Activated naive CD4-positive, alpha-beta T cell treated with anti-CD3 and anti-CD28 coated beads, Interleukin-2, amount 50 U/mL, for 72 hours (primary cell): ENCODE measurements at regions not wholly inside any gene's neighbourhood (a gene's known extent, or its start where the extent isn't known, plus 50 kb on each side); places are given as distances from the start of the nearest gene placed in this dataset.

Experiments
- ATAC-seq, 2 donors: fragments of 150-1000 bp; cut with Tn5 transposase; 2 replicates each; pipeline ENCODE4 v1.10.0; 2021; ENCODE audit warnings: mild to moderate bottlenecking in 2 of 2, moderate library complexity in 2 of 2
- DNase-seq, 2 donors: peaks; one replicate each; pipeline ENCODE4 v3.0.0; 2021 to 2022; ENCODE audit warnings: low spot score in 2 of 2
- H3K27ac Mint-ChIP-seq, 2 donors: one replicate each; pipeline ENCODE4 v1.8.0; 2022; ENCODE audit warnings: mild to moderate bottlenecking in 2 of 2, mixed read lengths in 2 of 2
- H3K36me3 Mint-ChIP-seq, 2 donors: one replicate each; pipeline ENCODE4 v1.8.0; 2022; ENCODE audit warnings: mixed read lengths in 2 of 2
- H3K9me3 Mint-ChIP-seq, 2 donors: one replicate each; pipeline ENCODE4 v1.8.0; 2022; ENCODE audit warnings: mixed read lengths in 2 of 2

- Mint-ChIP-seq H3K9me3 (peaks cover 10% of the 10 kb centered on the region in 2 donors), H3K36me3 (peaks cover 0 to 4% of the 10 kb centered on the region in 2 donors), H3K27ac (no peak overlapping the region)
- no peak for DNase-seq
- no peak for ATAC-seq
Measured at GRCh38 chr1:29469457-29469856, 233.1 kb downstream of the PTPRU start.

- Mint-ChIP-seq H3K27ac (no peak overlapping the region), H3K9me3 (peaks cover 10% of the 10 kb centered on the region in 2 donors), H3K36me3 (peaks cover 0 to 4% of the 10 kb centered on the region in 2 donors)
- DNase-seq (no peak), ATAC-seq (no peak)
Measured at GRCh38 chr1:29467989-29468900, 231.9 kb downstream of the PTPRU start.

- Mint-ChIP-seq H3K36me3 (peaks cover 0 to 4% of the 10 kb centered on the region in 2 donors), H3K27ac (no peak overlapping the region), H3K9me3 (peaks cover 10% of the 10 kb centered on the region in 2 donors)
- DNase-seq, result no peak
- ATAC-seq, result no peak
Measured at GRCh38 chr1:29466258-29466657, 229.9 kb downstream of the PTPRU start.

GRCh38 chr1:29465755-29466154 lies 229.4 kb downstream of the PTPRU start:
- no peak for ATAC-seq
- H3K9me3 Mint-ChIP-seq, result peaks cover 10% of the 10 kb centered on the region in 2 donors
- no peak overlapping the region for H3K27ac Mint-ChIP-seq

GRCh38 chr1:29462096-29462495 lies 225.8 kb downstream of the PTPRU start:
- ATAC-seq (no peak), DNase-seq (no peak)
- H3K9me3 Mint-ChIP-seq, result peaks cover 10% of the 10 kb centered on the region in 2 donors
- H3K27ac Mint-ChIP-seq, result no peak overlapping the region
- peaks cover 0 to 4% of the 10 kb centered on the region in 2 donors for H3K36me3 Mint-ChIP-seq

More at GRCh38 chr1:29465755-29466154, 229.4 kb downstream of the PTPRU start:
- DNase-seq, result no peak
- H3K36me3 Mint-ChIP-seq, result peaks cover 0 to 4% of the 10 kb centered on the region in 2 donors

GRCh38 chr1:29461115-29461739 lies 224.9 kb downstream of the PTPRU start:
- Mint-ChIP-seq H3K9me3 (peaks cover 4 to 5% of the 10 kb centered on the region in 2 donors), H3K36me3 (peaks cover 0 to 4% of the 10 kb centered on the region in 2 donors), H3K27ac (no peak overlapping the region)
- ATAC-seq (no peak), DNase-seq (no peak)

- ATAC-seq (no peak), DNase-seq (no peak)
- Mint-ChIP-seq H3K9me3 (peaks cover 4 to 5% of the 10 kb centered on the region in 2 donors), H3K36me3 (peaks cover 0 to 4% of the 10 kb centered on the region in 2 donors), H3K27ac (no peak overlapping the region)
Measured at GRCh38 chr1:29460694-29461093, 224.4 kb downstream of the PTPRU start.

- DNase-seq (no peak), ATAC-seq (no peak)
- no peak overlapping the region for H3K27ac Mint-ChIP-seq
- peaks cover 0 to 1% of the 10 kb centered on the region in 2 donors for H3K36me3 Mint-ChIP-seq
- H3K9me3 Mint-ChIP-seq, result peaks cover 2 to 3% of the 10 kb centered on the region in 2 donors
Measured at GRCh38 chr1:29460041-29460610, 223.8 kb downstream of the PTPRU start.

GRCh38 chr1:29459620-29459945 lies 223.3 kb downstream of the PTPRU start:
- H3K9me3 Mint-ChIP-seq, result no peaks in the 10 kb centered on the region
- ATAC-seq (no peak), DNase-seq (no peak)
- H3K27ac Mint-ChIP-seq, result no peak overlapping the region
- H3K36me3 Mint-ChIP-seq, result no peaks in the 10 kb centered on the region

- Mint-ChIP-seq H3K27ac (no peak overlapping the region), H3K9me3 (no peaks in the 10 kb centered on the region), H3K36me3 (no peaks in the 10 kb centered on the region)
- no peak for ATAC-seq
- no peak for DNase-seq
Measured at GRCh38 chr1:29458737-29459619, 222.7 kb downstream of the PTPRU start.

GRCh38 chr1:29457496-29458368 lies 221.4 kb downstream of the PTPRU start:
- ATAC-seq (no peak), DNase-seq (no peak)
- Mint-ChIP-seq H3K9me3 (no peaks in the 10 kb centered on the region), H3K27ac (no peak overlapping the region), H3K36me3 (no peaks in the 10 kb centered on the region)

GRCh38 chr1:29456685-29457435 lies 220.5 kb downstream of the PTPRU start:
- H3K9me3 Mint-ChIP-seq, result no peaks in the 10 kb centered on the region
- no peak overlapping the region for H3K27ac Mint-ChIP-seq
- no peak for DNase-seq
- no peaks in the 10 kb centered on the region for H3K36me3 Mint-ChIP-seq
- ATAC-seq, result no peak

GRCh38 chr1:29455781-29456180 lies 219.5 kb downstream of the PTPRU start:
- DNase-seq (no peak), ATAC-seq (no peak)
- no peaks in the 10 kb centered on the region for H3K9me3 Mint-ChIP-seq
- H3K27ac Mint-ChIP-seq, result no peak overlapping the region
- no peaks in the 10 kb centered on the region for H3K36me3 Mint-ChIP-seq

GRCh38 chr1:29454616-29455380 lies 218.5 kb downstream of the PTPRU start:
- ATAC-seq (no peak), DNase-seq (no peak)
- H3K27ac Mint-ChIP-seq, result no peak overlapping the region
- H3K36me3 Mint-ChIP-seq, result no peaks in the 10 kb centered on the region
- H3K9me3 Mint-ChIP-seq, result no peaks in the 10 kb centered on the region
